Lower leg skin (tissue), 4 donors: ENCODE measurements at regions not wholly inside any gene's neighbourhood (a gene's known extent, or its start where the extent isn't known, plus 50 kb on each side); places are given as distances from the start of the nearest gene placed in this dataset.

ENCODE experiments used
- DNase-seq, 2 donors: peaks; one replicate each; pipeline ENCODE4 v3.0.0-alpha.2; 2019; ENCODE audit warnings: low spot score in 2 of 2
- H3K4me3 ChIP-seq: fragments of 200-600 bp; sonication (generic); 2 replicates; pipeline ENCODE4 v1.5.1; 2017; ENCODE audit warnings: mild to moderate bottlenecking, low read depth; ENCODE audit not compliant: poor library complexity, severe bottlenecking
- POLR2A ChIP-seq, 2 donors: fragments of 450-650 bp; IDR thresholded peaks; one replicate each; pipeline ENCODE4 v1.6.1; 2016 to 2017; ENCODE audit warnings: antibody characterized with exemption in 2 of 2, mild to moderate bottlenecking in 1 of 2, moderate library complexity in 1 of 2
- WGBS, 2 donors: methylation state at CpG; one replicate each; pipeline ENCODE4 v1.1.5; 2018; 5-methylcytosine and 5-hydroxymethylcytosine counted together
- intact Hi-C: fragments of 100-400 bp; cut with DNase I; formaldehyde crosslinking; loops from one replicate; pipeline ENCODE4 v1.15.0; 2023; ENCODE audit warnings: low total_unique reads
- TF ChIP-seq, protein P1 (sequence below), 3 donors: fragments of 450-650 bp; IDR thresholded peaks; one replicate each; pipeline ENCODE4 v1.5.1; 2016; ENCODE audit warnings: antibody characterized with exemption in 3 of 3, mild to moderate bottlenecking in 3 of 3, moderate library complexity in 2 of 3

DNA sequence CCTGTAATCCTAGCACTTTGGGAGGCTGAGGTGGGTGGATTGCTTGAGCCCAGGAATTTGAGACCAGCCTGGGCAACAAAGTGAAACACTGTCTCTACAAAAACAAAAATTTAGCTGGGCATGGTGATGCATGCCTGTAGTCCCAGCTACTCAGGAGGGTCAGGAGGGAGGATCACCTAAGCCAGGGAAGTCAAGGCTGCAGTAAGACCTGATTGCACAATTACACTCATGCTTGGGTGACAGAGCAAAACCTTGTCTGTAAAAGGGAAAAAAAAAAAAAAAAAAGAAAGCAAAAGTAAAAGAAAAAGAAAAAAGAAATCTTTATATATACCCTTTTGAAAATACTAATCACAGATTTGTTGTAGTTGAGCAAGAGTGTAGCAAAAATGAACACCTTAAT is 801.0 kb upstream of the IGFBP7 start:
- H3K4me3 ChIP-seq = no peak overlapping the region
- DNase-seq = no peak
- TF ChIP-seq POLR2A (IDR thresholded peaks at IDR 0.05) = no peak
- TF ChIP-seq, protein P1, sequence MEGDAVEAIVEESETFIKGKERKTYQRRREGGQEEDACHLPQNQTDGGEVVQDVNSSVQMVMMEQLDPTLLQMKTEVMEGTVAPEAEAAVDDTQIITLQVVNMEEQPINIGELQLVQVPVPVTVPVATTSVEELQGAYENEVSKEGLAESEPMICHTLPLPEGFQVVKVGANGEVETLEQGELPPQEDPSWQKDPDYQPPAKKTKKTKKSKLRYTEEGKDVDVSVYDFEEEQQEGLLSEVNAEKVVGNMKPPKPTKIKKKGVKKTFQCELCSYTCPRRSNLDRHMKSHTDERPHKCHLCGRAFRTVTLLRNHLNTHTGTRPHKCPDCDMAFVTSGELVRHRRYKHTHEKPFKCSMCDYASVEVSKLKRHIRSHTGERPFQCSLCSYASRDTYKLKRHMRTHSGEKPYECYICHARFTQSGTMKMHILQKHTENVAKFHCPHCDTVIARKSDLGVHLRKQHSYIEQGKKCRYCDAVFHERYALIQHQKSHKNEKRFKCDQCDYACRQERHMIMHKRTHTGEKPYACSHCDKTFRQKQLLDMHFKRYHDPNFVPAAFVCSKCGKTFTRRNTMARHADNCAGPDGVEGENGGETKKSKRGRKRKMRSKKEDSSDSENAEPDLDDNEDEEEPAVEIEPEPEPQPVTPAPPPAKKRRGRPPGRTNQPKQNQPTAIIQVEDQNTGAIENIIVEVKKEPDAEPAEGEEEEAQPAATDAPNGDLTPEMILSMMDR (IDR thresholded peaks at IDR 0.05) = no peak
- intact Hi-C loops = no loop called here

DNA sequence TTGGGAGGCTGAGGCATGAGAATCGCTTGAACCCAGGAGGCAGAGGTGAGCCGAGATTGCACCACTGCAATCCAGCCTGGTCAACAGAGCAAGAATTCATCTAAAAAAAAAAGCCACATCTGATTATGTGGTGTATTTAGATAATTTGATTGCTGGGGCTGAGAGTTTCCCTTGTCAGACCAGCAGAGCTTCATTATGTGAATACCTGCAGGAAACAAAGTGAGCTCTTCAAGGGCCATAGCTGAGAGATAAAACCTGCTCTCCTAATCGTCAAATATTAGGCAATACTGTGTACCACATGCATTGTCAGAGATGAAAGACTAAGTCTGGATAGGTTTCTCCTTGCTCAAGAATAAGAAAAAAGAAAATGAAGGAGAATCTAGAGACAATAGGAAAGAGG is 800.0 kb upstream of the IGFBP7 start:
- intact Hi-C loops = no loop called here
- TF ChIP-seq POLR2A (IDR thresholded peaks at IDR 0.05) = no peak
- TF ChIP-seq, protein P1 (IDR thresholded peaks at IDR 0.05) = no peak
- no peak for DNase-seq
- WGBS, 2 donors = 82 to 94% methylated on average over 3 of the region's 3 CpGs
- H3K4me3 ChIP-seq = no peak overlapping the region

DNA sequence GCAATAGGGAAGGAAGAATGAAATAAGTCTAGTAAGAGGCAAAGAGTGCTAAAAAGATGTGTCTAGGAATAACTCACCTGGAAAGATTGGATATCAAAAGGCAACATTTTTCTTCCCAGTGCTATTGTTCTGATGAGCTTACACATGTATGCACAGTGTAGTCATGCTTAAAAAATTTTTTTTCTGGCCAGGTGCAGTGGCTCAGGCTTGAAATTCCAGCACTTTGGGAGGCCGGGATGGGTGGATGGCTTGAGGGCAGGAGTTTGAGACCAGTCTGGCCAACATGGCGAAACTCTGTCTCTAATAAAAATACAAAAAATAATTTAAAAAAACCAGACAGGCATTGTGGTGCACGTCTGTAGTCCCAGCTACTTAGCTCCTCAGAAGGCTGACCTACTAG is 795.8 kb upstream of the IGFBP7 start:
- DNase-seq = no peak
- no peak for TF ChIP-seq POLR2A (IDR thresholded peaks at IDR 0.05)
- TF ChIP-seq, protein P1 (IDR thresholded peaks at IDR 0.05) = no peak
- intact Hi-C loops = no loop called here
- H3K4me3 ChIP-seq = no peak overlapping the region
- 44 to 51% methylated on average over 3 of the region's 3 CpGs for WGBS, 2 donors

DNA sequence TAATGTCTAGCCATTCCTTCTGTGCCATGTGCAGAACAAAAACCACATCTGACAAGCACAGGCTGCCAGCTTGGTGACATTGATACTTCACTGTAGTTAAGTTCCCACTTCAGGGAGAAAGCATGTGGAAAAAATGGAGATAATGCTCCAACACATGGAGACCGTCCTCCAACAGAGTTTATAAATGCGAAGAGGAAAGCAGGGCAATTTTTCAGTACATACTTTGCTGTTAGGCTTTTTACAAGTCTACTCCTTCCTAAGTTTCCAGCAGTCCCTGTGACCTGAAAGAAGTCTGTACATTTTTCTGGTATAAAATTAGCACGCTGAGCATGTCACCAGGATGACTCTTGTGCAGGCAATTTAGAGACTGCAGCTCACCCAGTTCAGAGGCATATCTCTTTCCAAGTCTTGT is 766.9 kb upstream of the IGFBP7 start:
- TF ChIP-seq, protein P1 (IDR thresholded peaks at IDR 0.05) = no peak
- no peak for TF ChIP-seq POLR2A (IDR thresholded peaks at IDR 0.05)
- intact Hi-C loops = no loop called here
- WGBS, 2 donors = 51 to 63% methylated on average over 3 of the region's 3 CpGs
- no peak overlapping the region for H3K4me3 ChIP-seq
- DNase-seq = no peak

DNA sequence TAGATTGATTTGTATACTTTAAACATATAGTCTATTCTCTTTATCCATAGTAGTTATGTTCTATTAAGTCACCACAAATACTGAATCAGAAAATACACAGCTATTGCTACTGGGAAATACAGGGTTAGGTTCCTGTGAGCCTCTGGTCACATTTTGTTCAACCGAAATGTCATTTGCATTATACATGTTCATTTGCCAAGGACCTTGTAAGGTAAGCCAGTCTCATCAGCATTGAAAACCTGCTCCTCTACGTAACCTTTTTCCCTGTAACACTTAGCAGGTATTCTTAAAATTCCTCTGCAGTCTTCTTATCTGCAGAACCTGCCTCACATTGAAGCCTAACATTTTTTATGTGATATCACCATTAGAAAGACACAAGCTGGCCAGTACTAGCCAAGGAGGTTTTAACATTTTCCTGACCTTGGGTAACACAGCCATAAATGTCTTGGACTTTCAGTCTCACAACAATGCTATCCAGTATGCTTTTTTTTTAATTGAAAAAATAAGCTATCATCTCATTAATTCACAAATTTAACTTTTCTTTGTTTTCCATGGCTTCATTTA is 765.7 kb upstream of the IGFBP7 start:
- intact Hi-C loops = no loop called here
- no peak overlapping the region for H3K4me3 ChIP-seq
- 80 to 85% methylated on average over 2 of the region's 2 CpGs for WGBS, 2 donors
- TF ChIP-seq POLR2A (IDR thresholded peaks at IDR 0.05) = no peak
- TF ChIP-seq, protein P1 (IDR thresholded peaks at IDR 0.05) = no peak
- DNase-seq = no peak

DNA sequence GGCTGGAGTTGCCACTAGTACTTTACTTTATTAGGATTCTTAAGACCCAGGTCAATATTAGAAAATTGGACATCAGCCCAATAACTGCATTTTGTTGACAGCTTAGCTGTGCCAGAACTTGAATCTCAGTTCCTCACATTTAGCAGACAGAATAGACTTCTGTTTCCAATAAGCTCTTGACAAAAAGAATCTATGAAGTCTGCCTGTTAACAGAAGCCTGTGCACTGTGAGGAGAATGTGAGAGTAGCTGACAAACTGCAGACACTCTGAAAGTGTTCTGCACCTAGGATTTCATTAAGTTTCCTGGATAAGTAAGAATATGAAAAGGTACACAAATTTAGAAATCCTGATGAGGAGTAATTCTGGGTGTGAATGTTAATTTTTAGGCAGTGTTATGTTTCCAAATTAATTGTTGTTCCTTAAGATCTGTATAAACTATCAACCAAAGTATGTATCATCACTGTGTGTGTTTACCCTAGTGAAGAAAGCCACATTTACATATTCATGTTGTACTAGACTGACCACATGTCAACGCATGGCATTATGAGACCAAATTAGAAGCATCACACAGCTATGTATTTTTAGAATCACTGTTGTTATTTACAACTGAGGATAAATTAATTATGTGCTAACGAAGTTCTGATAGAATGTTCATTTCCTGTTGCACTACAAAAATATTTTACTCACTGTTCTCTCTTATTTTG is 756.4 kb upstream of the IGFBP7 start:
- 51 to 55% methylated on average over 2 of the region's 2 CpGs for WGBS, 2 donors
- no peak overlapping the region for H3K4me3 ChIP-seq
- DNase-seq = no peak
- intact Hi-C loops = no loop called here
- TF ChIP-seq POLR2A (IDR thresholded peaks at IDR 0.05) = no peak
- TF ChIP-seq, protein P1 (IDR thresholded peaks at IDR 0.05) = no peak
